ENCODE measurements at regions not wholly inside any gene's neighbourhood (a gene's known extent, or its start where the extent isn't known, plus 50 kb on each side); places are given as distances from the start of the nearest gene placed in this dataset.

GRCh38 chr15:81516012-81516411 is 142.0 kb upstream of the TMC3 start:
- DNase-seq: no peak

- no peak for DNase-seq
Observed at GRCh38 chr15:81514725-81515124, 140.7 kb upstream of the TMC3 start.

GRCh38 chr15:81511138-81511537 is 137.1 kb upstream of the TMC3 start:
- no peak for DNase-seq

- DNase-seq: no peak
Observed at GRCh38 chr15:81507831-81508230, 133.8 kb upstream of the TMC3 start.

GRCh38 chr15:81506936-81507335 is 132.9 kb upstream of the TMC3 start:
- DNase-seq: no peak

GRCh38 chr15:81506071-81506470 is 132.1 kb upstream of the TMC3 start:
- DNase-seq: no peak

- no peak for DNase-seq
Observed at GRCh38 chr15:81504170-81504905, 130.3 kb upstream of the TMC3 start.

GRCh38 chr15:81502439-81502838 is 128.4 kb upstream of the TMC3 start:
- no peak for DNase-seq

GRCh38 chr15:81500081-81500480 is 126.1 kb upstream of the TMC3 start:
- DNase-seq: no peak

GRCh38 chr15:81498294-81498693 is 124.3 kb upstream of the TMC3 start:
- no peak for DNase-seq

GRCh38 chr15:81497238-81497637 is 123.2 kb upstream of the TMC3 start:
- no peak for DNase-seq

GRCh38 chr15:81495780-81496467 is 121.9 kb upstream of the TMC3 start:
- DNase-seq: no peak

- DNase-seq: no peak
Observed at GRCh38 chr15:81492969-81493645, 119.1 kb upstream of the TMC3 start.

GRCh38 chr15:81492331-81492968 is 118.4 kb upstream of the TMC3 start:
- DNase-seq: no peak

- DNase-seq: no peak
Observed at GRCh38 chr15:81491414-81492096, 117.5 kb upstream of the TMC3 start.

- no peak for DNase-seq
Observed at GRCh38 chr15:81485806-81486205, 111.8 kb upstream of the TMC3 start.

GRCh38 chr15:81484086-81484955 is 110.3 kb upstream of the TMC3 start:
- DNase-seq: no peak

- DNase-seq: no peak
Observed at GRCh38 chr15:81483496-81483895, 109.5 kb upstream of the TMC3 start.

GRCh38 chr15:81481346-81481745 is 107.3 kb upstream of the TMC3 start:
- no peak for DNase-seq

- DNase-seq: peak; percentile 8
Observed at GRCh38 chr15:81480645-81481053, 106.6 kb upstream of the TMC3 start.

- DNase-seq: no peak
Observed at GRCh38 chr15:81478354-81478753, 104.3 kb upstream of the TMC3 start.

- no peak for DNase-seq
Observed at GRCh38 chr15:81475926-81476325, 101.9 kb upstream of the TMC3 start.
